HG03095 (cell line): ENCODE measurements at regions not wholly inside any gene's neighbourhood (a gene's known extent, or its start where the extent isn't known, plus 50 kb on each side); places are given as distances from the start of the nearest gene placed in this dataset.
"Not testable (repeated sequence)": the region's sequence is repeated elsewhere in the genome, so short reads cannot be mapped to it uniquely, and the experiment has no call there.

ENCODE experiments used
- ATAC-seq: cut with Tn5 transposase; IDR thresholded peaks from one replicate; pipeline ENCODE4 v1.9.1; 2021; ENCODE audit warnings: moderate library complexity; ENCODE audit not compliant: unreplicated experiment

DNA sequence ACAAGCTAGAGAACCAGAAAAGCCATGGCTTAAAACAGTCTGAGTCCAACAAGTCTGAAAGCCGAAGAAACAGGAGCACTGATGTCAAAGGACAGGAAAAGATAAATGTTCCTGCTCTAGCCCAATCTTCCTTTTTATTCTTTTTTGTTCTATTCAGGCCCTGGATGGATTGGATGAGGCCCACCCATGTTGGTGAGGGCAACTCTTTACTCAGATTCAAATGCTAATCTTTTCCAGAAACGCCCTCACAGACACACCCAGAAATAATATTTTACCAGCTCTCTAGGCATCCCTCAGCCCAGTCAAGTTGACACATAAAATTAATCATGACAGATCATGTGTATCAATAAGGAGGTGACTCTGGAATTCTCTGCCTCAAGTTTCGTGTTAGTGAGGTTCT, 1002.7 kb downstream of the STPG2 start:
- no peak for ATAC-seq

DNA sequence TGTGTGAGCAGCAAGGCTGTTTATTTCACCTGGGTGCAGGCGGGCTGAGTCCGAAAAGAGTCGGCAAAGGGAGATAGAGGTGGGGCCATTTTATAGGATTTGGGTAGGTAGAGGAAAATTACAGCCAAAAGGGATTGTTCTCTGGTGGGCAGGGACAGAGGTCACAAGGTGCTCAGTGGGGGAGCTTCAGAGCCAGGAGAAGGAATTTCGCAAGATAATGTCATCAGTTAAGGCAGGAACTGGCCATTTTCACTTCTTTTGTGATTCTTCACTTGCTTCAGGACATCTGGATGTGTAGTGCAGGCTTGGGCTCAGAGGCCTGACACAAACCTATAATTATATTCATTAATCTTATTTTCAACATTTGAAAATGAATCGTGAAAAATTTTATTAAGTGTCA, 1001.9 kb downstream of the STPG2 start:
- ATAC-seq = not testable (repeated sequence)

DNA sequence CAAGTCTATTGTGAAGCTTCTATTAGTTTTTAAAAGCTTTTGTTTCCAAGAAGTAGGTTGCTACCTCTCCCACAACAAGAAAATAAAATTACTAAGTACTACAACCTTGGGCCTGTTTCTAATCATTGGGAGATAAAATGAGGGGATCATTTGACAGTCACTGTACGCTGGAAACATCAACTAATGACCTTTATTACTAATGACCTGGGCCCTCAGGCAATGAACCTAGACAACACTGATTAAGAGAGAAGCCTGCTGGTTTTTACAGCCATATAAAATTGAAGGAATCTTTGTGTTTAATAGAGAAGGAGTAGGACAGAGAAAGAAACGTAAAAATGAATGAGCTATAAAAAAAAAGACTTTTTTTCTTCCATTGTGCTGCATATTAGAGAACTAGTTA, 1000.9 kb downstream of the STPG2 start:
- no peak for ATAC-seq

DNA sequence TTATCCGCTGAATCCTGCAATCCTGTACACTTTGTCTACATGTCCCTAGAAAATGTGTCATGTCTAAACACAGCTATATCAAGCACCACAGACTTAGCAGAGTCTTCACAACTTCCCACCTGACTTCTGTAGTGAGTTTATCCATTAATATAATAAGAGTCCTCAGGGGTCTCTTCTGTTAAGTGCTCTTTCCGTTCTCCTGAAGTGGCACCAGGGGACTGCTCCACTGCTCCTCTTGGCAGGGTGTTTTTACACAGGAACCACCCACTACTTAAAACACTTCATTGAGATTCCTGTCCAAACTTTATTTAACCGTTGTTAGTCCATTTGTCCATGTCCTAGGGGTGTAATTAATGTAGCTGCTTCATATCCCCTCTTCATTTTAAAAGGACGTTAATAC, 1000.4 kb downstream of the STPG2 start:
- no peak for ATAC-seq

DNA sequence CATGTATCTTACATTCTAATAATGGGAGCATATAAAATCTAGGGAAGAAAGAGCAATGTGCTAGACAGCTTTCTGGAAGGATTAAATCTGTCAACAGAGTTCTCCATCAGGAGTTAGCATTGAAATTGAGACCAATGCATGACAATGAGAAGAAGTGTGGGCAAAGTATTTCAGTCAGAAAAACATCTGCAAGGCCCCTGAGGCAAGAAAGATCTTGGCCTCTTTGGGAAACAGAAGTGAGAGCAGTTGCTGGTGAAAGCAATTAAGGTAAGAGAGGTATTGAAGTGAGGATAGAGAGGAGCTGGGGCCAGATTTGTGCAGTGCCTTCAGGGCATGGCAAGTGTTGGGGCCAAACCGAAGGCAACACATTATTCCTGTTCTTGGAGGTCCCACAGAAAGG, 999.1 kb downstream of the STPG2 start:
- no peak for ATAC-seq

DNA sequence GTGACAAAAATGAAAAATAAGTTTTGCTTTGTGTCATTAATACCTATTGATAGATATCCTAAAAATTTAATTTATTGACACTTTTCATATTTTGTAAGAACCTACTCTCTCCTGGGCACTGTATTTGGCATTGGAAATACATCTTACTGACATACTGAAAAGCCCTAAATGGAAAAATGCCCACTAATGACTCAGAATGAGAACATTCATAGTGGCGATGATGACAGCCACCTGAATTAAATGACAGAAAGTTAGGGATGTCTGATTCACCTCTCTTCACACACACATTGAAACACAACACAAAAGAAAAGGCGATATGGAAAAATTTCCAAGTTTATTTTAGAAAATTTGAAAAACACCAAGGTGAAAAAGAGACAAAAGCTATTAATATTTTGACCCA, 992.3 kb downstream of the STPG2 start:
- no peak for ATAC-seq

DNA sequence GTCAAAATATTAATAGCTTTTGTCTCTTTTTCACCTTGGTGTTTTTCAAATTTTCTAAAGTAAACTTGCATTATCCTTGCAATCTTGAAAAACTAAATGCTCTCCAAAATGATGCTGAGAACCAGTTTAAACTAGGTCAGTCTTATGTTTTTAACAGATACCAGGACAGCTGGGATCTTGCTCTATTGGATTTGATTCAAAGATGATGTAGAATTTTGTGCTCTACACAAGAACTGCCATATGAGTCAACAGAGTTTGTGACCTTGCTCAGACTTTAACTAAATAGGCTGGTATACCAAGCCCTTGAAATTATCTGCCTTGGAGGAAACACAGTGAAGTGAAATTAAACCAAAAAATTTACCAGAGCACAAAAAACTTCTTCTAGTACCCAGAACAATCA, 991.1 kb downstream of the STPG2 start:
- no peak for ATAC-seq

DNA sequence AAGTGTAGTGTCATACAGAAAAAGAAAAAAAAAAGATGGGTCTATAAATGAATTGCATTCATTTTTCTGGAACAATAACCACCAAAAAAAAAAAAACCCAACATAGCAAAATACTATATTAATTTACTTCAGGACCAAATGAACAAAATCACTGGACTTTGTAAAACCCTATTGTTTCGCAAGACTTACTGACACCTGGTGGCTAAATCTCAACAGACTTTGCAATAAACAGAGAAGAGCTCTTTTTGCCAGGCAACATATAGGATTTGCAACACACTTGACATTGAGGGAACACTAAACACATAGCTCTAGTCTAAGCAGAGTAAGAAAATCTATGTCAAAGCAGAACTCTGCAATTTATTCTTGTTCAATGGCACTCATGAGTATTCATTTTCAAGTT, 990.2 kb downstream of the STPG2 start:
- ATAC-seq = no peak

DNA sequence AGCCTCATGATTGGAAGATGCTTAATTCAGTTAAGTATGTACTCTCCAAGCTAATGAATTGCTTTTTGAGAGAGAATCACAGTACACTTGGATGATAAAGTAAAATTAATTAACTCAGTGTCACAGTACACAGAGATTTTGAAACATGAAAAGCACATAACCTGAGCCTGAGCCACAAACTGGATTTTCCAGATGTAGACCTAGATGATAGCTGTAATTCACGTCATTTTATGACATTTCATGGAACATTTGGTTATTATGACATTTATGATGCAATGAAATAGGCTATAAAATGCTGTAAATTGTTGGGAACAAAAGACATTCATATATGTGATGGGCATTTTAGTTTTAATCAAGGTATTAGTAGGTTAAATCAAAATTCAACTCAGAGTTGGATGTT, 983.7 kb downstream of the STPG2 start:
- ATAC-seq = no peak

DNA sequence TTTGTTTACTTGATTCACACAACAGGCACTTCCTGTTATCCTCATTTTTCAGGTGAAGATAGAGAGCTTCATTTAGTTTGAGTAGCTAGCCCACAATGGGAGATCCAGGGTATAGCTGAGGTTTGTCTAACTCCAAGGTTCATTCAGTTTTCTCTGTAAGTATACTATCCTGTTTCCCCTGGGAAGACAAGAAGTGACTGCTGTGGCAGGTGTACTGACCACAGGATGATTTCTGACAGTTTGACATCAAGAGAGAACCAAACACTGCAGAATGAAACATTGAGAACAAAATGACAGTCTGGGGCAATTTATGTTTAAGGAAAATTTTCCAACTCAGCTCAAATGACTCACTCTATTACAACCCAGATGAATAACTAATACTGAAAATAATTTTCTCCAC, 958.0 kb downstream of the STPG2 start:
- ATAC-seq = no peak

DNA sequence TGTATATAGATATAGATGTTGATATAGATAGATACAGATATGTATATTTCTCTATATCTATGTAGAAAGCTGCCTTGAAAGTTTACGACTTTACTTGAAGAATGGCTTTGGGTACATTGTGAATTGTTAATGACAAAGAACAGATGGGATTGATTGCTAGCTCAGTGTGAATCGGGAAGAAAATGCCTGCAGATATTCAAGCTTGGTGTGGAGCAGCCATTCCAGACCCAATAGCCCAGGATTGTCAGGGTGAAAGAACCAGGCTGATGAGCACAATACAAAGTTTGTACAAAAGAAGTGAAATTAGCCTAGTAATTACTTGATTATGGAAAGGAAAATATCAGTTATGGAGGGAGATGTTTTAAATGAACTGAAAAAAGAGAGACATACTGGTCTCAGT, 946.2 kb downstream of the STPG2 start:
- ATAC-seq = no peak

DNA sequence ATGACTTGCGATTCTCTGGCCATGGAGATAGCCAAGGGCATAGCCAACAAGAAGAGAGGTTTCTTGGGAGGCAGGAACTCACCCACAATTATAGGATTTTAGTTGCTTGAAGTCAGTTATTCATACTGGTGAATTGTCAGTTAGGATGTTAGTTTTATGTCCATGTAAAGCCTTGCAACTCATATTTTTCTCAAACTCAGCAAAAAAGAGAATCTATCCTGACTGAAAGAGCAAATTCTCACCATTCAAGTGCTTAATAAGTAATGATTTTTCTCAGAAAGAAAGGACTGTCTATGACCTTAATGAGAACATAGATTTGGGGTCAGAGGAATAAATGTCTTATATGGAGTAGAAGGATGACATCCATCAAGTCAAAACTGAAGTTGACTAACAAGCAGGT, 934.5 kb downstream of the STPG2 start:
- no peak for ATAC-seq

DNA sequence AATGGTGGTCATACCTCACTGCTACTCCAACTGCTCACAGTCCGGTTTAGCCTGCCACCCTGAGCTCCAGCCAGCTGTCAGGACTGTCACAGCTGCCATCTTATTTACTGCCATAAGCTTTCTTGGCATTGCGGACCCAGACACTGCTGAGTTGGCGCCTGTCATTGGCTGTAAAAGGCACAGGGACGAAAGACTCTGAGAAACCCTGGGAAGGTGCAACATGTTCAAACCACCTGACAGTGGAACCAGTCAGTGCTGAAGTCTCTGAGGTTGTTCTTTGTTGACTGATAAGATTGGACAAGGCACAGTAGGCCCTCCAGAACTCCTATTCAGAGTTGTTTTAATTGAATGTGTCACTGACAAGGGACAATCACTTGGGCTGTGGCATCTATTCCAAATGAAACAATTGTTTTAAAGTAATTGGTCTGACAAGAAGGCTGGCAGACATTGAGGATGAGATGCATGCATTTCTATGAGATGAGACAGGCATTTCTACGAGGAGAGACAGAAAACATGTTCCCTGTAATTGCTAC, 927.8 kb downstream of the STPG2 start:
- ATAC-seq = no peak

DNA sequence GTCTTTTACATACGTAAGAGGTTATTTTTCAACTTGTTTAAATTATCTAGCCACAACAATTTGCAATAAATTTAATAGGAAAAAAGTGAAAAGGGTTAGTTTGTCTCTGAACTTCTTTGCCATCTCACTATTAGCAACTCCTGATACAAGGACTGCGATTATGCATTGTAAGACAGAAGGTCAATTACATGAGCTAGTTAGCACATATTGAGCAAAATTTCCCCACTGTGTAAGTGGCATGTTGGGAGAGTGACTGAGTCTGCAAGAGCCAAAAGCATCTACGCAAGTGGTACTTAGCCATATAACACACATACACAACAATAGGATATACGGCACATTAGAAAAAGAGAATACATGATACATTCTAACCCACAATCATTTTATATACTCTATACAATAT, 927.2 kb downstream of the STPG2 start:
- no peak for ATAC-seq

DNA sequence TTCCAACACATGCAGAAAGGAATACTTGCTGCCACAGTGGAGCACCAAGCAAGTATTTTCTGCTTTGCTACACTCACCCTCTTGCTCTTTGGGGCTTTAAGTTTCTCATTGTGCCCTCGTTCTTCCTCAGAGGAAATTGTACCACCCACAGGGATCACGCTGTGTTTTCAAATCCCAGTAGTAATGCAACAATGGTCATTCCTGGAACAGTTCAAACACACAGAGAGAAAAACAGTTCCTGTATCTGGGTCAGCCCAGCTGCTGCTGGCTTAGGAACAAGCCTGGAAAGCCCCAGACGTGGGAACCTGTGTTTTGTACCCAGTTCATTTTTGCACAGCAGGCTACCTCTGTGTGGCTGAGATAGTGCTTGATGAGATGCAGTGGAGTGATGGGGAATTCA, 907.8 kb downstream of the STPG2 start:
- ATAC-seq = no peak

DNA sequence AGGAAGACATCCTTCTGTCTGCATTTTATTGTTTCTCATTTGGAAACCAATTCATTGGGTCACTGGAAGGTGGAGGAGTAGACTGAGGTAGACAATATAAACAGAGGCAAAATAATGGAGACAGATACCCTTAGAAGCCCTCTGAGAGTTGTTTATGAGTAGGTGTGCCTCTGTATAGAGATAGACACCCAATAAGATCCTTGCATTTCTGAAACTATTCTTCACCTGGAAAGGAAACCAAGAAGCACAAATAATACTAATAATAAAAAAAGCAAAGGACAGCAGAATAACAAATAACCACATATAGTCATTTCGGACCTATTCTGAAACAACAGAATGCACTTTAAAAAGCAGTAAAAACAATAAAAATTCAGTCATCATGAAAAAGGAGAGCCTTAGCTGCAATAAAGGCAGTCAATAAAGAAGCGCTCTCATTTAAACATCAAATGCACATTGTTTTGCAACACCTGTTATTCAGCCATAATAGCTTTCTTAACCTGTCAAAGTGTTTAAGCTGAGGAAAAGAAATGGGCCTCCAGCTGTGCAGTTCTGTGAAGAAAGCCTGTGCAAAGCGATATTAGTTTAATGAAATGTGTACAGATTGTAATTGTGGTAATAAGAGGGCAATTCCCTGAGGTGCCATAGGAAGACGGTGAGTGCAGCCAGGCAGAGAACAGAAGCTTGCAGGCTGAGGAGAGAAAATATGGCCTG, 904.2 kb downstream of the STPG2 start:
- no peak for ATAC-seq

DNA sequence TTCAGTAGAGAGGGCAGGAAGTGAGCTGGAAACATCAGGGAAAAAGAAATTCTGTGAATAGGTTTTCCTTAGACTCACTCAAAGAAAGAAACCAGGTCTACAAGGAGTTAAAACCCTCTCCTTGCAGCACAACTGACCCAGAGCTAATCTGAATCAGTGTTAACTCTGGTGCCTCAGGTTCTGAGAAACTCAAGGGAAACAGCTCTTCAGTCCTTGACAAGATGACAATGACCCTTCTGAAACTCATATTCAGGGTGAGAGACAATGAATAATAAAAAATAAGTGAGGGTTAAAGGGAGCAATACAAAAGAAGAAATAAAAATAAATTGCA, 903.6 kb downstream of the STPG2 start:
- no peak for ATAC-seq

DNA sequence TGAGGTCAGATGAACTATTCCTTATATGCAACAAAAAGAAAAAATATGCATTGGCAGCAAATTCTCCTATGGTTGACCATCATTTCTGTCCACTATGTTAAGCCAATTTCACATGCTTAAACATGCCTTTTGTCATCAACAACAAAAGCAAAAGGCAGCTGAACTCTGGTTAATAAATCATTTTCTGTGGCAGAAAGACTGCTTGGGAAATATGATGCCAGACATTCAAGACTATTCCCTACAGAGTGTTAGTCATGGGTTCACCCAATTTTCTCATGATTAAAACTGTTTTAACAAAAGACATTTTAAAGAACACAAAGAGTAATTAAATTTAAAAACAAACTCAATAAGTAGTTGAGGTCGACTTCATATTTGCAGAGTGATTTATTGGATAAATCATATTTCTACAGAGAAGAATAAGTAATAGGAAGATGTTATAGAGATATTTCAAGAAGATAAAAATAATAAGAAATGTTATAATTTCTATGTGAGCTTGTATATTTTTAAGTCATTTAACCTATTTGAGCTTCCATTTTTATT, 890.6 kb downstream of the STPG2 start:
- ATAC-seq = no peak

DNA sequence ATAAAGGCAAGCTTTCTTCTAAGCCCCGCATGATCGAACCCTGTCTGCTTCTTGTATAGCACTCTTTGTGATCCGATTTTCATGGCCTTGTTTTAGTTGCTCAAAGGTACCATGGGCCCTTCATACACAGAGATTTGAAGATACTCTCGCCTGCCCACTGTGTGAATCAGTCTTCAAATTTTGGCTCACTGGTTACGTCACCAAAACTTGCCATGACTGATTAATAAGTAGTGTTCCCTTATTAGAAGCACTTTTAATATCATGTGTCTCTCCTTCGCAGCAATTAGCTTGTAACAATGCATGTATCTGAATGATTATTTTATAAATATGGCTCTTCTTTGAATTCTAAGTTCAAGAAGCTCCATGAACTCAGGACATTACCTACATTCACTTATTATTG, 880.5 kb downstream of the STPG2 start:
- ATAC-seq = no peak

DNA sequence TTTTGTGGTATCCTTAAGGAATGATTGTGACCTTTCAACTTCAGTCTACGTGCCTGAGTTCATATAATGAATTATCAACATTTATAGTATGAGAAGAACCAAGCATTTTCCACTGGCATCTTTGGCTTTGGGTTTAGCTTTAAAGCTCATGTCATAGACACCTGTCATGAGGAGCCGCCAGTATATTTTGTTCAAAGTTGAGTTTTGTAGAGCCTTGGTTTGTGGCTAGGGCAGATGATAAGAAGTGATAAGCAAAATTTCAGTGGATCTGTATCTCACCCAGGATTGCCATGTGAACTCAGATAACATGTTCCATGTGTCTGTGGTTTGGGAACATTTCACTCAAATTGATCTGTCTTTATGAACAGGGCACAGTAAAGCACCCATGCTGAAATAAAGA, 873.2 kb downstream of the STPG2 start:
- no peak for ATAC-seq

DNA sequence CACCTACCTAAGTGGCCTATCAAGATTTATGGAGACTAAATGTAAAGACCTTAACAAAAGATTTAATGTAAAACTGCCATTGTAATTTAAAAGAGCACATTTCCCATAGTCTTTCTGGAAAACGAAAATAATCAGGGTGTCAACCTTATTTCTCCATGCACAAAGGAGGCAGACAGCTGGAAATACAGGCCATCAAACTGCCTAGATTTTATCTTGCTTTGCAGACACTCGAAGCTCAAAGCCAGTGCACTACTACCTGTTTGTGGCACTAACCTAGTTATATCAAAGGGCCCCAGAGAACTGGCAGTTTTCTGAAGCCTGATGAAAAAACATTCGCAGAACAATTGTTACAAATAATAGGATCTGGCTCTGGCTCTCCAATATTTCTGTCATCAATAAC, 863.9 kb downstream of the STPG2 start:
- ATAC-seq = no peak

DNA sequence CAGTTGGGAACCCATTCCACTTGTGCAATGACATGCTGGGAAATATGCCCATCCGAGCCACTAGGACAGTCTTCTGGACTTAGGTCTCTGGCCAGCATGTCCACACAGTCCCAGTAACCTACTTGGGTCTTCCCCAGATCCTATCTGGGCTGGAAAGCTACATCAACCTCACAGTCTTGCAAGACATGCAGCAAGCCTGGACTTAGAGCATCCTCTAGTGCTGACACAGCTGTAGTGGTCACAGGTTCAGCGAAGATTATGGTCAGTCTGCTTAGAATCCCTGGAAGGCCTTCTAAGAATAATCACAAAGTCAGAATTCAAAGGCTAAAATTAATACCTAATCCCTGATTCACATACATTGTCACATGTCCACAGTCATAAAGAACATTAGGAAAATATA, 842.7 kb downstream of the STPG2 start:
- ATAC-seq = no peak

DNA sequence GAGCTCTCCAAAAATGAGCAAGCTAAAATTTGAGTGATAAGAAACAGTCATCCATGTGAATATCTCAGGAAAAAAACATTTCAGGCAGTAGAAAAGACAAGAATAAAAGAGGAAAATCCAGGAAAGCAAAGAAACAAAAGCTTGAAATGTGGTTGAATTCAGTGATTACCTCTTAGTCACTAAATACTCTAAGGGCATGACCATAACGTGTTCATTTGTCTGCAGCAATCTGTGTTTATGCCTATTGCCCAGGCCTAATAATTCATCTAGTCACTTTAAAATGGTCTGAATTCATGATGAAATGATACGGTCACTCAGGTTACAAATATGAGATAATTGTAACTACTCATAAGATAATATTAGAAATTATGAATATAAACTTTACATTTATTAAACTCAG, 837.9 kb downstream of the STPG2 start:
- no peak for ATAC-seq
